PFSK-1 (cell line): ENCODE measurements at regions not wholly inside any gene's neighbourhood (a gene's known extent, or its start where the extent isn't known, plus 50 kb on each side); places are given as distances from the start of the nearest gene placed in this dataset.

ENCODE experiments used
- REST ChIP-seq, 2 experiments: IDR thresholded peaks; 2 replicates each; pipeline versions ENCODE4 v1.6.1 to v1.8.0; 2011 to 2012; ENCODE audit warnings: low read depth in 2 of 2, low read length in 2 of 2, control low read depth in 1 of 2, inconsistent platforms in 1 of 2, mild to moderate bottlenecking in 1 of 2, moderate library complexity in 1 of 2; ENCODE audit not compliant: insufficient read depth in 1 of 2
- SIN3A ChIP-seq: IDR thresholded peaks from 2 replicates; pipeline ENCODE4 v1.6.1; 2012; ENCODE audit warnings: mild to moderate bottlenecking, low read length, moderate library complexity, borderline replicate concordance; ENCODE audit not compliant: insufficient read depth

GRCh38 chr10:65110009-65110408 is 1588.8 kb downstream of the REEP3 start:
- TF ChIP-seq REST (IDR thresholded peaks at IDR 0.05; ENCODE audit: insufficient read depth in 1 of 2, low read depth in 2 of 2, low read length in 2 of 2) (no peak), SIN3A (no peak)
